CD4-positive, alpha-beta T cell treated with Interleukin-15 for 4 hours (primary cell): ENCODE measurements at regions not wholly inside any gene's neighbourhood (a gene's known extent, or its start where the extent isn't known, plus 50 kb on each side); places are given as distances from the start of the nearest gene placed in this dataset.

Experiments used
- DNase-seq: peaks from one replicate; pipeline ENCODE4 v3.0.0-alpha.2; 2020; ENCODE audit warnings: low spot score

- no peak for DNase-seq
Observed at GRCh38 chr10:4020631-4021030, 235.6 kb upstream of the KLF6 start.

- DNase-seq = no peak
Observed at GRCh38 chr10:4018054-4018511, 233.1 kb upstream of the KLF6 start.

GRCh38 chr10:4017336-4017735 lies 232.3 kb upstream of the KLF6 start:
- no peak for DNase-seq

DNA sequence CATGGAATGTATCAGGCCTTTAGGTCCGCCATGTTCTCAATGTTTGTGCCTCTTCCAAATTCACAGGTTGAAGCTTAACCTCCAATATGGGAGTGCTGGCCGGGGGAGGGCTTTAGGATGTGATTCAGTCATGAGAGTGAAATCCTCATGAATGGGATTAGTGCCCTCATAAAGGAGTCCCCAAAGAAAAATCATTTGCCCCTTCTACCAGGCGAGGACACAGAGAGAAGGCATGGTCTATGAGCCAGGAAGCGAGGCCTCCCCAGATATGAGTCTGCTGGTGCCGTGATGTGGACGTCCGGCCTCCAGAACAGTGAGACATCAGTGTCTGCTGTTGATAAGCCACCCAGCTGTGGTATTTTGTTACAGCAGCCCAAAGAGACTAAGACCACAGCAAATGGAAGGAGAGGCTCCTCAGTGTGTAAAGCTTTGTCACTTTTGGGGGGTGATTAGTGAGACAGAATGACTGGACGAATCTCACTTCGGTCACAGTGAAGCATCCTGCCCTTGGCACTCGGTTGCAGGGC lies 231.3 kb upstream of the KLF6 start:
- no peak for DNase-seq

GRCh38 chr10:4013651-4014121 lies 228.7 kb upstream of the KLF6 start:
- DNase-seq = peak; percentile 28

DNA sequence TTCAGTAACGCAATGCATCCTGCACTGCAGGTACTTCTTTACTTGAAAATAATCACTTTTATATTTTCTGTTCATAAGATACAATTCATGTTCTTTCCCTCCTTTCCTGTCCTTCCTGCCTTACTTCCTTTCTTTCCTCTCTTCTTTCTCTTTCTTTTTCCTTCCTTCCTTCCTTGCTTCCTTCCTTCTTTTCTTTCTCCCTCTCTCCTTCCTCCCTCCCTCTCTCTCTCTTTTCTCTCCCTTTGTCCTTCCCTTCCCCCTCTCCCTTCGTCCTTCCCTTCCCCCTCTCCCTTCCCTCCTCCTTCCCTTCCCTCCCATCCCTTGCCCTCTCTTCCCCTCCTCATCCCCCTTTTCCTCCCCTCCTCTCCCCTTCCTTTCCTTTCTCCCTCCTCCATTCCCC lies 227.8 kb upstream of the KLF6 start:
- no peak for DNase-seq

DNA sequence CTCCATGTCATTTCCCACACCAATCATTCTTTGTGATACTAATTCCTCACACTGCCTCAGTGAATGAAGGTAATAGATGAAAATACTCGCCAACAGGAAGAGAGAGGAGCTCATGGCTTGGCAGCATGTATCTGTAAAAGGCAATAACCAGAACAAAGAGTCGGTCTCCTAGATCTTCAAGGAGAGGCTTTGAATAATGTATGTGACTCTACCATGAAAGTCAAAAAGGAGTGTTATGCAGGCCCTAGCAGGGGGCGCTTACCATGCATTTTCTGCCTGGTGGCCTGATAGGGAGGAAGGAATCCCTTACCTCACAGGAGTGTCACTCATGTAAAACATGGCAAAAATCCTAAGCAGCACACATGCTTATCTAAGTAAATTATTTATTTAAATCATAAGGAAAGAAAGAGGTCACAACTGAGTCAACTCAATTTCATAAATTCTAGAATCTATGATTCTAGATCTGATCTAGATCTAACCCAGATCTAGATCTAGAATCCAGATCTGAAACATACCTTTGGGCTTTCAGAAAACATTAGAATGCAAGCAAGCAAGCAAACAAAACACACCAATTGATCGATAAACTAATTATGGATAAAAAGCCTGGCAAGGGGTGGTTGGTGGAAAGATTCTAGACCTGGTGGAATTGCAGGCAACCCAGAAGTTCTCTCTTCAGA lies 226.3 kb upstream of the KLF6 start:
- no peak for DNase-seq

DNA sequence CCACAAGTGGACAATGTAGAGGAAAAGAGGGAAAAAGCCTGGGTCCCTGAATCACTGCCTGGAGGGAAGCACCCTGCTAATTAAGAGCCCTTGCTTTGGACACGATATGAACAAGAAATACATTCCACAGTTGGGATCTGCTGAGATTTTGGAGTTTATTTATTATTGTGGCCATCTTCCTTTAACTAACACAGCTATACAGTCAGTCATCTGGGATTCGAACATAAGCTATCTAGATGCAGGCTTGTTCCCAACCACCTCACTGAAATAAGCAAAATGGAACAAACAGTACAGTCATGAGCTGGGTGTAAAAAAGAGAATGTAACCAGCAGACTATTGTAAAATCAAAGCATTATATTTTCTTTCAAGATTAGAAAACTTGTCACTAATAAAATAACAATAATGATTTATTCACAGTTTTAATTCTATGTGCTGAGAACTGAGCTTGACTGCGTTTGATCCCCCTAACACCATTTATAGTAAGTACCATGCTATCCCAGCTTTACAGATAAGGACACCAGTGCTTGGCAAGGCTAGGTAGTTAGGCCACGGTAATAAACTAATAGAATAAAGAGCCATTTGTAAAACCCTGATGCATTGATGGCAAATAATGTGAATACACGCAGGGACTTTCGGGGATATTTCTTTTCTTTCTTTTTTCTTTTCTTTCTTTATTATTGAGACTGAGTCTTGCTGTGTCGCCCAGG lies 223.8 kb upstream of the KLF6 start:
- no peak for DNase-seq

GRCh38 chr10:4007771-4008170 lies 222.8 kb upstream of the KLF6 start:
- no peak for DNase-seq

- DNase-seq = no peak
Observed at GRCh38 chr10:4006858-4007257, 221.8 kb upstream of the KLF6 start.

DNA sequence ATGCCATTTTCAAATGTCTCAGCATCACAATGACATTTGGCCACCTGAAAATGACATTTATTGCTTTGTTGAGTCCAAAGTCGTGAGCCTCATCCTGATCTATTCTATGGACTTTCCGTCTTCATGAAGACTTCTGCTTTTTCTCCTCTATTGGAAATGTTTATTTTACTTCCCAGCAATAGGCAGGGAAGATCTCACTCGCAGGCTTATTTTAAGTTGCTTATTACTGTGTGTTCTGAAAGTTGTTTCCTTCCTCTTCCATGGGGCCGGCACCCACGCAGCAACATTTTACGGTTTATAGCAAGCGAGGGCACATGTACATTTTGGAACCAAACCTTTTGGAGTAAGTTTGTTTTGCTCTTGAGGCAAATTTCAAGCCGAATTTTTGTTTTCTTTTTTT lies 221.0 kb upstream of the KLF6 start:
- DNase-seq = no peak

DNA sequence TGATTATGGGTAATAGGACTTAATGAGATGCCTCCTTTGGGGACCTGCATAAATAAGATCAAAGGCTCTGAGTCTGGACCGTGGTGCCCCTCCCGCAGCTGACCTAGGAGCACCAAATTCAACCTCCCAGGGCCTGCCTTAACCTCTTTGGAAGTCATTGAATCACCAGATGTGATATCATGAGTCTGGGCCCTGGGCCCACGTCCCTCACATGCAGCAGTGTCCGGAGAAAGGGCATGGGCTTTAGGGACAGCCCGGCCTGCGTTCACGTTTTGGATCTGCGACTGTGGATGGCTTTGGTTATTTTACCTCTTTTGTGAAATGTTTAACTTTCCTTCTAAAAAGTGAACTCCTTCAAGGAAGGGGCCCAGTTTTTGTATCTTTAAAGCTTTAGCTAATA lies 220.0 kb upstream of the KLF6 start:
- no peak for DNase-seq

- DNase-seq = no peak
Observed at GRCh38 chr10:4004144-4004543, 219.1 kb upstream of the KLF6 start.

- no peak for DNase-seq
Observed at GRCh38 chr10:4003348-4003973, 218.5 kb upstream of the KLF6 start.

DNA sequence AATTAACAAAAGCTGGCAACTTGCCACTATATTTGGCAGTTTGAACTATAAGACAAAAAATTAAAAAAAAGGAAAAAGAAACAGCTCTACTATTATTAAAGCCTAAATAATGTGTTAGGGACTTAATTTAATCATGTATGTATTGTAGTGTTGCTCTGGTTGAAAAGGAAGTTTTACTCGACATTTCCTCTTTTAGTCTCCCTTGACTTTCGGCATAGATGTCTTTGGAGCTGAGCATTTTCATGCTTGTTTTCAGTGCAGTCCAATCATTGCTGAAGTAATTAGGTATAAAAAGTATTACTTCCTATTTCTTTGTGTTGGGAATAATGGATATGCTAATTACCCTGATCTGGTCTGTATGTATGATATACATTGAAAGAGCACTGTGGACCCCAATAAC lies 216.8 kb upstream of the KLF6 start:
- DNase-seq = no peak

- DNase-seq = no peak
Observed at GRCh38 chr10:3999642-4000041, 214.6 kb upstream of the KLF6 start.

DNA sequence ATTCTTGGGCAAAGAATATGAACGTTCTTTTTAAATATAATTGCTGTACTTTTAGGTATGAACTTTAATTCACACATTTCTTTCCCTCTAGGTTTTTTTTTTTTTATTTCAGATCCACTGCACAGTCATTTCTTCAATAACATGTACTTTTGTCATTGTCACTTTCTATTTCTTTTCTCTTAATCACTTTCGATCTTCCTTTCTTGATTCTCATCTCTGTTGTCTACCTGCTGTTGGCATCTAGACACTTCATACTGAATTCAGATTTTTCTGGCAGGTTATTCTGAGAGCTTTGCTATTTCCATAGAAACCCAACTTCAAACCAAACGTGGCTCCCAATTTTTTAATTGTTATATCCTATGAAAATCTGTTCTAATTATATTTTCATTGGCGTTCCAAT lies 211.7 kb upstream of the KLF6 start:
- DNase-seq = no peak

GRCh38 chr10:3995302-3996210 lies 210.5 kb upstream of the KLF6 start:
- DNase-seq = no peak

DNA sequence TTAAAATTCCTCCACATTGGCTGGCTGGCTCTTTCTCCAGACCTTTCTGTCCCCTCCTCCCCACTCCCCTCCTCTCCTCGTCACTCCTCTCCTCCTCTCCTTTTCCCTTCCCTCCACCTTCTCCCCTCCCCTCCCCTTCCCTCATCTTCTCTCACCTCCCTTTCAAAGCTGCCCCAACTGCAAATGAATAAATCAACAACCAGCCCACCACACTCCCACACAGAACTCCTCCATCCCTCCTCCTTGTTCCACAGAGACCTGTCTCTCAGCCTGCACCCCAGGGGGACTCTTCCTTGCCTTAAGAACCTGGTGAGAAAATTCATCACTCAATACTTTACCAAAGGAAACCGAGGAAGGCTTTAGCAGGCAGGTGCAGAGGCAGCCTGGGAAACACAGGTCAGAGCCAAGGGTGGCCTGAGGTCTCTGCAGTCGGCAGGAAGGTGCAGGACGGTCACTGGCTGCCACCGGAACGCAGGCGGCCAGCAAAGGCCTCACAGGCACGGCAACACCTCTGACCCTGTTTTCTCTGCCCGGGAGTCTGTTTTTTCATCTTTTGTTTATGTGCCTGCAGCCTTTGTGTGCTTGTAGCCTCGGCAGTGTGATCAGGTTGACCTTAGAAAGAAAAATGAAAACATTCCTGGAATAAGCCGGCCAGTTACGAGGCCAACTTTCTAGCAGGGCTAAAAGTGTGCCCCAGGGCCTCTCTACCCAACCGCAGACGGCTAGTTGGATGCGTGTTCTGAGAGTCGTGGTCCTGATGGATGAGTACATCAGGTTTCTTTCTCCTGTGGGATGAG lies 207.6 kb upstream of the KLF6 start:
- DNase-seq = no peak

DNA sequence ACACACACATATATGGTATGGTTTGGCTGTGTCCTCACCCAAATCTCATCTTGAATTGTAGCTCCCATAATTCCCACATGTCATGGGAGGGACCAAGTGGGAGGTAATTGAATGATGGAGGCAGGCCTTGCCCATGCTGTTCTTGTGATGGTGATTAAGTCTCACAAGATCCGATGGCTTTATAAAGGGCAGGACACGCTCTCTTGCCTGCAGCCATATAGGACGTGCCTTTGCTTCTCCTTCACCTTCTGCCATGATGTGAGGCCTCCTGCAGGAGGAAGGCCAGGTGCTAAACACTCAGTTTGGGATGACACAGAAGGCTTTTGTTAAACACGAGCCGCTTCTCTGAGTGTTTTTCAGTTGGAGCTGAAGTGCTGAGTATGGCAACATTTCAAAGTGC lies 205.3 kb upstream of the KLF6 start:
- no peak for DNase-seq
